H9 (cell line): ENCODE measurements at regions not wholly inside any gene's neighbourhood (a gene's known extent, or its start where the extent isn't known, plus 50 kb on each side); places are given as distances from the start of the nearest gene placed in this dataset.

Experiments
- DNase-seq: peaks from one replicate; pipeline ENCODE4 v3.0.0-alpha.2; 2017
- H2AFZ ChIP-seq: one replicate; pipeline ENCODE4 v1.6.1; 2013; ENCODE audit warnings: mild to moderate bottlenecking, low read length, control low read depth, moderate library complexity
- H2AK5ac ChIP-seq: 2 replicates; pipeline ENCODE4 v1.6.1; 2013; ENCODE audit warnings: low read length, control low read depth, mixed read lengths; ENCODE audit not compliant: insufficient read length
- H2BK120ac ChIP-seq: one replicate; pipeline ENCODE4 v1.6.1; 2013; ENCODE audit warnings: low read depth, mild to moderate bottlenecking, low read length, control low read depth, inconsistent platforms; ENCODE audit not compliant: poor library complexity, severe bottlenecking
- H2BK12ac ChIP-seq: 2 replicates; pipeline ENCODE4 v1.6.1; 2013; ENCODE audit warnings: low read length, control low read depth, mixed read lengths, low read depth; ENCODE audit not compliant: insufficient read length
- H2BK15ac ChIP-seq: 2 replicates; pipeline ENCODE4 v1.6.1; 2013; ENCODE audit warnings: low read depth, low read length, control low read depth
- H2BK20ac ChIP-seq: one replicate; pipeline ENCODE4 v1.6.1; 2013; ENCODE audit warnings: low read depth, mild to moderate bottlenecking, low read length, control low read depth, inconsistent platforms; ENCODE audit not compliant: poor library complexity, severe bottlenecking
- H2BK5ac ChIP-seq: 2 replicates; pipeline ENCODE4 v1.6.1; 2013; ENCODE audit warnings: low read length, control low read depth, mixed read lengths; ENCODE audit not compliant: insufficient read length
- H3K14ac ChIP-seq: 2 replicates; pipeline ENCODE4 v1.6.1; 2013; ENCODE audit warnings: low read length, control low read depth; ENCODE audit not compliant: insufficient read depth
- H3K18ac ChIP-seq: 2 replicates; pipeline ENCODE4 v1.6.1; 2013; ENCODE audit warnings: low read depth, mild to moderate bottlenecking, mixed read lengths, low read length, control low read depth; ENCODE audit not compliant: insufficient read length
- H3K23ac ChIP-seq: 2 replicates; pipeline ENCODE4 v1.6.1; 2013; ENCODE audit warnings: low read length, control low read depth, mixed read lengths, low read depth; ENCODE audit not compliant: insufficient read length
- H3K23me2 ChIP-seq: 2 replicates; pipeline ENCODE4 v1.6.1; 2013; ENCODE audit warnings: low read depth, mild to moderate bottlenecking, mixed read lengths, low read length, control low read depth; ENCODE audit not compliant: insufficient read length, poor library complexity, severe bottlenecking
- H3K27ac ChIP-seq: 2 replicates; pipeline ENCODE4 v1.5.1; 2013; ENCODE audit warnings: low read length, control low read depth, mixed read lengths, low read depth; ENCODE audit not compliant: insufficient read length
- H3K27me3 ChIP-seq: 2 replicates; pipeline ENCODE4 v1.6.1; 2013; ENCODE audit warnings: low read length, control low read depth, inconsistent platforms; ENCODE audit not compliant: insufficient read depth
- H3K4ac ChIP-seq: 2 replicates; pipeline ENCODE4 v1.6.1; 2013; ENCODE audit warnings: low read depth, mild to moderate bottlenecking, control low read depth, inconsistent platforms, low read length, moderate library complexity
- H3K4me1 ChIP-seq: 2 replicates; pipeline ENCODE4 v1.6.1; 2013; ENCODE audit warnings: low read length, control low read depth, inconsistent platforms; ENCODE audit not compliant: insufficient read depth
- H3K4me2 ChIP-seq: 2 replicates; pipeline ENCODE4 v1.6.1; 2013; ENCODE audit warnings: low read length, control low read depth, mixed read lengths; ENCODE audit not compliant: insufficient read length, insufficient read depth
- H3K56ac ChIP-seq: 2 replicates; pipeline ENCODE4 v1.6.1; 2013; ENCODE audit warnings: low read depth, mild to moderate bottlenecking, mixed read lengths, low read length, control low read depth; ENCODE audit not compliant: insufficient read length
- H3K79me1 ChIP-seq: 2 replicates; pipeline ENCODE4 v1.6.1; 2013; ENCODE audit warnings: low read depth, mild to moderate bottlenecking, moderate library complexity, low read length, control low read depth, inconsistent platforms; ENCODE audit not compliant: insufficient read depth, poor library complexity, severe bottlenecking
- H3K79me2 ChIP-seq: 2 replicates; pipeline ENCODE4 v1.6.1; 2013; ENCODE audit warnings: low read length, control low read depth, inconsistent platforms; ENCODE audit not compliant: insufficient read depth
- H3K9ac ChIP-seq: 2 replicates; pipeline ENCODE4 v1.6.1; 2013; ENCODE audit warnings: low read length, control low read depth, mixed read lengths; ENCODE audit not compliant: insufficient read length; ENCODE audit errors: extremely low read depth
- H3K9me3 ChIP-seq: one replicate; pipeline ENCODE4 v1.6.1; 2013; ENCODE audit warnings: low read depth, low read length, inconsistent platforms; ENCODE audit not compliant: control insufficient read depth
- H3T11ph ChIP-seq: one replicate; pipeline ENCODE4 v1.6.1; 2013; ENCODE audit warnings: mild to moderate bottlenecking, low read length, control low read depth, inconsistent platforms
- H4K20me1 ChIP-seq: one replicate; pipeline ENCODE4 v1.6.1; 2013; ENCODE audit not compliant: control insufficient read depth, insufficient read length, insufficient read depth
- H4K5ac ChIP-seq: 2 replicates; pipeline ENCODE4 v1.6.1; 2013; ENCODE audit warnings: low read depth, mild to moderate bottlenecking, mixed read lengths, low read length, control low read depth; ENCODE audit not compliant: insufficient read length
- H4K8ac ChIP-seq: replicated peaks from 2 replicates; pipeline ENCODE4 v1.6.1; 2013; ENCODE audit warnings: low read length, control low read depth, mixed read lengths, low read depth; ENCODE audit not compliant: insufficient read length
- H4K91ac ChIP-seq: 2 replicates; pipeline ENCODE4 v1.6.1; 2013; ENCODE audit warnings: low read depth, mild to moderate bottlenecking, moderate library complexity, mixed read lengths, low read length, control low read depth; ENCODE audit not compliant: insufficient read length
- H3K27ac Mint-ChIP-seq, 3 experiments: 2 replicates in 2 of 3; 3 replicates in 1 of 3; pipeline ENCODE4 v1.8.0; 2020 to 2021; ENCODE audit warnings: mixed read lengths in 3 of 3, mild to moderate bottlenecking in 1 of 3, moderate library complexity in 1 of 3
- H3K27me3 Mint-ChIP-seq: 2 replicates; pipeline ENCODE4 v1.8.0; 2021; ENCODE audit warnings: low read depth, mild to moderate bottlenecking, moderate library complexity, mixed read lengths
- H3K36me3 Mint-ChIP-seq, 3 experiments: 2 replicates in 2 of 3; 3 replicates in 1 of 3; pipeline ENCODE4 v1.8.0; 2020 to 2021; ENCODE audit warnings: low read depth in 3 of 3, mixed read lengths in 3 of 3; ENCODE audit not compliant: insufficient read depth in 1 of 3
- H3K4me1 Mint-ChIP-seq, 2 experiments: 2 replicates each; pipeline ENCODE4 v1.8.0; 2020; ENCODE audit warnings: mixed read lengths in 2 of 2
- H3K4me3 Mint-ChIP-seq, 2 experiments: 2 replicates in 1 of 2; 3 replicates in 1 of 2; pipeline ENCODE4 v1.8.0; 2020 to 2021; ENCODE audit warnings: mild to moderate bottlenecking in 2 of 2, mixed read lengths in 2 of 2, moderate library complexity in 1 of 2
- H3K9me3 Mint-ChIP-seq, 2 experiments: 2 replicates in 1 of 2; 3 replicates in 1 of 2; pipeline ENCODE4 v1.8.0; 2020; ENCODE audit warnings: mild to moderate bottlenecking in 2 of 2, mixed read lengths in 2 of 2, moderate library complexity in 1 of 2
- CTCF ChIP-seq: fragments of 200-600 bp; sonication (generic); conservative IDR thresholded peaks from 3 replicates; pipeline ENCODE4 v1.8.0; 2021; ENCODE audit warnings: antibody characterized with exemption, mild to moderate bottlenecking
- WGBS: extraction: QIAGEN DNeasy Blood & Tissue Kit; methylation state at CpG from one replicate; pipeline ENCODE4 v1.1.7; 2013; ENCODE audit warnings: missing lambda C conversion rate, low lambda C conversion rate, mixed read lengths; ENCODE audit not compliant: insufficient read length; ENCODE audit errors: extremely low coverage; 5-methylcytosine and 5-hydroxymethylcytosine counted together

DNA sequence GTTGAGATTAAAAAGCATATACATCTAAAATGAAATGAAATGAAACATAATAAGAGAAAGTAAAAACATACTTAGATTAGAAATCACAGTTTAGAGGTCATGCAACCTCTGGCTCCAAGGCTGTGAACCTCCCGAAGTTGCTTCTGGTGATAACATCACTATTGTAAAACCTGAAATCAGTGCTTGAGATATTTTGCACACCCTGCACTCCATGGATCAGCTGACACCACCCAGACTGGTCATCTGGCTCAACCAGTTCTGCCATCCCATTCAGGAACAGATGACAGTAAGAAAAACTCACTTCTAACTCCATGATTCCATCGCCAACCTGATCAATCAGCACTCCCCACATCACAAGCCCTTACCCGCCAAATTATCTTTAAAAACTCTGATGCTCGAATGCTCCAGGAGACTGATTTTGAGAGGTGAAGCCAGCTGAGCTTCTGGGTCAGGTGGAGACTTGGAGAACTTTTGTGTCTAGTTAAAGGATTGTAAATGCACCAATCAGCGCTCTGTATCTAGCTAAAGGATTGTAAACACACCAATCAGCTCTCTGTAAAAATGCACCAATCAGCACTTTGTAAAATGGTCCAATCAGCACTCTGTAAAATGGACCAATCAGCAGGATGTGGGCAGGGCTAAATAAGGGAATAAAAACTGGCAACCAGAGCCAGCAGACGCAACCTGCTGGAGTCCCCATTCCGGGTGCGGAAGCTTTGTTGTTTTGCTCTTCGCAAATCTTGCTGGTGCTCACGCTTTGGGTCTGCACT, 162.6 kb upstream of the MAGI2 start:
- Histone ChIP-seq H4K8ac (no peak overlapping the region), H2AFZ (no peak overlapping the region), H2BK15ac (no peak overlapping the region), H3K23me2 (no peaks in the 10 kb centered on the region), H3T11ph (no peak overlapping the region), H3K14ac (no peak overlapping the region), H3K4ac (no peak overlapping the region), H3K18ac (no peak overlapping the region), H3K23ac (no peak overlapping the region), H2AK5ac (no peak overlapping the region), H4K20me1 (no peaks in the 10 kb centered on the region), H3K9ac (no peak overlapping the region), H3K4me1 (no peaks in the 10 kb centered on the region), H3K27ac (no peak overlapping the region), H3K27me3 (no peaks in the 10 kb centered on the region), H2BK20ac (no peak overlapping the region), H3K79me2 (no peaks in the 10 kb centered on the region), H4K5ac (no peak overlapping the region), H2BK12ac (no peak overlapping the region), H2BK5ac (no peak overlapping the region), H4K91ac (no peak overlapping the region), H3K56ac (no peak overlapping the region), H3K4me2 (no peak overlapping the region), H3K9me3 (no peaks in the 10 kb centered on the region), H3K79me1 (no peaks in the 10 kb centered on the region), H2BK120ac (no peak overlapping the region)
- WGBS = no CpG with 5 or more reads among the region's 10 CpGs
- Mint-ChIP-seq H3K9me3 (peaks cover 3 to 6% of the 10 kb centered on the region in 2 experiments; a peak in 3 of 5 replicates), H3K27ac (no peak overlapping the region; a peak in 1 of 7 replicates), H3K27me3 (no peaks in the 10 kb centered on the region; the same call in 1 of the 2 replicates), H3K36me3 (peaks cover 0 to 7% (median 1%) of the 10 kb centered on the region in 3 experiments; a peak in 2 of 7 replicates), H3K4me3 (no peak overlapping the region), H3K4me1 (peaks cover 0 to 6% of the 10 kb centered on the region in 2 experiments; a peak in 3 of 4 replicates)
- TF ChIP-seq CTCF = no peak
- no peak for DNase-seq
